Testis (tissue), 2 donors: ENCODE measurements at regions not wholly inside any gene's neighbourhood (a gene's known extent, or its start where the extent isn't known, plus 50 kb on each side); places are given as distances from the start of the nearest gene placed in this dataset.

Source experiments
- CTCF ChIP-seq, 3 experiments: fragments of 450-650 bp in 2 of 3; fragments of 200-600 bp in 1 of 3; sonication (generic) in 1 of 3; IDR thresholded peaks; one replicate each; pipeline ENCODE4 v1.5.1; 2016 to 2019; ENCODE audit warnings: antibody characterized with exemption in 3 of 3, mild to moderate bottlenecking in 2 of 3, moderate library complexity in 1 of 3
- POLR2A ChIP-seq: fragments of 450-650 bp; IDR thresholded peaks from one replicate; pipeline ENCODE4 v1.6.1; 2017; ENCODE audit warnings: antibody characterized with exemption, mild to moderate bottlenecking, moderate library complexity

GRCh38 chr17:71371809-71372208 lies 749.0 kb upstream of the SOX9 start:
- no peak for TF ChIP-seq CTCF (IDR thresholded peaks at IDR 0.05)
- TF ChIP-seq POLR2A, result no peak
